Keratinocyte (primary cell): ENCODE measurements at regions not wholly inside any gene's neighbourhood (a gene's known extent, or its start where the extent isn't known, plus 50 kb on each side); places are given as distances from the start of the nearest gene placed in this dataset.

ENCODE experiments used
- DNase-seq: peaks from one replicate; pipeline ENCODE4 v3.0.0-alpha.2; 2011; ENCODE audit warnings: low read depth, missing footprints, low spot score
- FAIRE-seq: peaks from 2 replicates; lab custom pipeline; 2011; peaks lifted over from hg19 to GRCh38; lab: Jason Lieb, UNC
- H2AFZ ChIP-seq: 2 replicates; pipeline ENCODE4 v1.6.0; 2012; ENCODE audit warnings: low read length, control low read depth, inconsistent platforms; ENCODE audit not compliant: control insufficient read depth
- H3K27ac ChIP-seq: 2 replicates; pipeline ENCODE4 v1.5.1; 2011; ENCODE audit warnings: low read length; ENCODE audit not compliant: control insufficient read depth, insufficient read depth
- H3K27me3 ChIP-seq: 3 replicates; pipeline ENCODE4 v1.6.0; 2011; ENCODE audit warnings: low read length; ENCODE audit not compliant: control insufficient read depth, insufficient read depth; ENCODE audit errors: extremely low read depth
- H3K36me3 ChIP-seq, 2 experiments: 2 replicates in 1 of 2; 3 replicates in 1 of 2; pipeline ENCODE4 v1.5.1; 2011; ENCODE audit warnings: low read length in 2 of 2, mild to moderate bottlenecking in 1 of 2; ENCODE audit not compliant: control insufficient read depth in 2 of 2, insufficient read depth in 2 of 2; ENCODE audit errors: extremely low read depth in 1 of 2
- H3K4me1 ChIP-seq: 3 replicates; pipeline ENCODE4 v1.5.1; 2011; ENCODE audit warnings: low read length; ENCODE audit not compliant: control insufficient read depth, insufficient read depth; ENCODE audit errors: extremely low read depth
- H3K4me2 ChIP-seq: 3 replicates; pipeline ENCODE4 v1.6.0; 2011; ENCODE audit warnings: low read depth, low read length; ENCODE audit not compliant: control insufficient read depth, insufficient read depth; ENCODE audit errors: extremely low read depth
- H3K4me3 ChIP-seq, 3 experiments: fragments of 200-600 bp in 1 of 3; sonication (generic) in 1 of 3; 2 replicates in 2 of 3; 3 replicates in 1 of 3; pipeline ENCODE4 v1.5.1; 2011 to 2016; ENCODE audit warnings: low read length in 3 of 3, mild to moderate bottlenecking in 3 of 3, control low read depth in 2 of 3, inconsistent platforms in 1 of 3, low read depth in 1 of 3, mixed read lengths in 1 of 3, mixed run types in 1 of 3, moderate library complexity in 1 of 3; ENCODE audit not compliant: control insufficient read depth in 2 of 3, insufficient read depth in 2 of 3; ENCODE audit errors: extremely low read depth in 1 of 3
- H3K79me2 ChIP-seq: 2 replicates; pipeline ENCODE4 v1.6.0; 2012; ENCODE audit warnings: low read length; ENCODE audit not compliant: control insufficient read depth, insufficient read depth
- H3K9ac ChIP-seq: 3 replicates; pipeline ENCODE4 v1.6.0; 2011; ENCODE audit warnings: low read length; ENCODE audit not compliant: control insufficient read depth, insufficient read depth; ENCODE audit errors: extremely low read depth
- H3K9me1 ChIP-seq: 3 replicates; pipeline ENCODE4 v1.6.0; 2011; ENCODE audit warnings: low read length; ENCODE audit not compliant: control insufficient read depth, insufficient read depth; ENCODE audit errors: extremely low read depth
- H3K9me3 ChIP-seq: 2 replicates; pipeline ENCODE4 v1.5.1; 2012; ENCODE audit warnings: low read depth, low read length; ENCODE audit not compliant: control insufficient read depth
- H4K20me1 ChIP-seq: 3 replicates; pipeline ENCODE4 v1.6.0; 2011; ENCODE audit warnings: low read length; ENCODE audit not compliant: control insufficient read depth, insufficient read depth; ENCODE audit errors: extremely low read depth
- EZH2 ChIP-seq: IDR thresholded peaks from one replicate; pipeline ENCODE4 v1.6.1; 2012; ENCODE audit warnings: inconsistent platforms, mild to moderate bottlenecking, low read length, moderate library complexity
- dilution Hi-C: fragments of 300-500 bp; cut with MboI; formaldehyde crosslinking; loops from one replicate; pipeline ENCODE4 v1.7.0; 2020; ENCODE audit warnings: low sequenced_read_pairs; ENCODE audit not compliant: extremely low pct_ligation_motif_present
- TF ChIP-seq, protein P1 (sequence below), 3 experiments: IDR thresholded peaks in 1 of 3; conservative IDR thresholded peaks in 1 of 3; optimal IDR thresholded peaks in 1 of 3; 2 replicates in 2 of 3; 3 replicates in 1 of 3; pipeline versions ENCODE3 to v1.5.1; 2011; ENCODE audit warnings: low read length in 3 of 3, mild to moderate bottlenecking in 3 of 3, moderate library complexity in 2 of 3, control low read depth in 1 of 3, inconsistent platforms in 1 of 3; ENCODE audit not compliant: insufficient read depth in 2 of 3; ENCODE audit errors: extremely low read depth in 1 of 3

DNA sequence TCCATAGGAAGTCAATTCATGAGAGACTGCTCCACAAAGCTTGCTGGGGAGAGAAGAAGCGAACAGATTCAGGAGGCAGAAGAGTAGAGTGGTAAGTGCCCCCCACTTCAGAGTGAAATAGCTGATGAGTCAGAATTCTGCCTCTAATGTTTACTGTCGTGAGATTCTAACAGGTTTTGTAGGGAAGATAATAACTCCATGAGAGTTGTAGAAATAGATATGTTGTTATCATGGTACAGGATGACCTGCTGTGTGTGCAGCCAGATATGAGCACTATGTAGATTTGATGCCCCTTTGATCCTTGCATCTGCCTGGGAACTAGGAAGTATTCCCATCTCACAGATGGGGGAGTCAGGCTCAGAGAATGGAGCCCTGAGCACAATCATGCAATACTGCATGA is 502.4 kb upstream of the CDH11 start:
- H3K9ac ChIP-seq = no peak overlapping the region
- H3K9me1 ChIP-seq = no peaks in the 10 kb centered on the region
- H3K4me2 ChIP-seq = no peak overlapping the region
- FAIRE-seq (no peak), DNase-seq (no peak)
- H3K36me3 ChIP-seq = no peaks in the 10 kb centered on the region
- no peak for TF ChIP-seq EZH2
- TF ChIP-seq, protein P1, sequence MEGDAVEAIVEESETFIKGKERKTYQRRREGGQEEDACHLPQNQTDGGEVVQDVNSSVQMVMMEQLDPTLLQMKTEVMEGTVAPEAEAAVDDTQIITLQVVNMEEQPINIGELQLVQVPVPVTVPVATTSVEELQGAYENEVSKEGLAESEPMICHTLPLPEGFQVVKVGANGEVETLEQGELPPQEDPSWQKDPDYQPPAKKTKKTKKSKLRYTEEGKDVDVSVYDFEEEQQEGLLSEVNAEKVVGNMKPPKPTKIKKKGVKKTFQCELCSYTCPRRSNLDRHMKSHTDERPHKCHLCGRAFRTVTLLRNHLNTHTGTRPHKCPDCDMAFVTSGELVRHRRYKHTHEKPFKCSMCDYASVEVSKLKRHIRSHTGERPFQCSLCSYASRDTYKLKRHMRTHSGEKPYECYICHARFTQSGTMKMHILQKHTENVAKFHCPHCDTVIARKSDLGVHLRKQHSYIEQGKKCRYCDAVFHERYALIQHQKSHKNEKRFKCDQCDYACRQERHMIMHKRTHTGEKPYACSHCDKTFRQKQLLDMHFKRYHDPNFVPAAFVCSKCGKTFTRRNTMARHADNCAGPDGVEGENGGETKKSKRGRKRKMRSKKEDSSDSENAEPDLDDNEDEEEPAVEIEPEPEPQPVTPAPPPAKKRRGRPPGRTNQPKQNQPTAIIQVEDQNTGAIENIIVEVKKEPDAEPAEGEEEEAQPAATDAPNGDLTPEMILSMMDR (optimal IDR thresholded peaks at IDR 0.05 in 1 of 3, IDR thresholded peaks at IDR 0.05 in 1 of 3, conservative IDR thresholded peaks at IDR 0.05 in 1 of 3; ENCODE audit: extremely low read depth in 1 of 3, insufficient read depth in 2 of 3, low read length in 3 of 3) = no peak
- dilution Hi-C loops = no loop called here
- peaks cover 2% of the 10 kb centered on the region for H3K27me3 ChIP-seq
- H4K20me1 ChIP-seq = no peaks in the 10 kb centered on the region
- H3K79me2 ChIP-seq = no peaks in the 10 kb centered on the region
- no peak overlapping the region for H3K27ac ChIP-seq
- no peaks in the 10 kb centered on the region for H3K9me3 ChIP-seq
- H3K4me3 ChIP-seq = no peak overlapping the region
- no peaks in the 10 kb centered on the region for H3K4me1 ChIP-seq
- no peak overlapping the region for H2AFZ ChIP-seq

DNA sequence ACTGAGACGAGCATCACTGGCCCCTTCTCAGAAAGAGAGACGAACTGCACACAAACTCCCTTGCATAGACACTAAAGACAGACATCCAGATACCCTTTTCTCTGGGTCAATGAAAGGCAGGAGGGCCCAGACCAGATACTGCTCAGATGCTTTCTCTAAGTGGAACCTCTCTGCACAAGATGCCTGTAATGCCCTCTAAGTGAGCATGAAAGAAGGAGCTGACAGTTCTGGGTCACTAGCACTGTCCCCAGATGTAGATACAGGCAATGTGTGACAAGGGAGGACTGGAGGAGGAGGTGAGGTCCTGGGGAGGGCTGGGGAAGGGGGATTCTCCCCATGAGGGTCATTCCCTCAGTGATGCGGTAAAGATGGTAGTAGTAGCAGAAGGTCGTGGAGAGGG is 501.0 kb upstream of the CDH11 start:
- Histone ChIP-seq H3K27ac (no peak overlapping the region), H3K4me3 (no peak overlapping the region), H3K36me3 (no peaks in the 10 kb centered on the region), H2AFZ (no peak overlapping the region), H3K9me3 (no peaks in the 10 kb centered on the region), H3K4me1 (no peaks in the 10 kb centered on the region), H3K79me2 (no peaks in the 10 kb centered on the region), H3K27me3 (no peaks in the 10 kb centered on the region), H3K4me2 (no peak overlapping the region), H3K9ac (no peak overlapping the region), H4K20me1 (no peaks in the 10 kb centered on the region), H3K9me1 (no peaks in the 10 kb centered on the region)
- no peak for DNase-seq
- TF ChIP-seq, protein P1 (optimal IDR thresholded peaks at IDR 0.05 in 1 of 3, IDR thresholded peaks at IDR 0.05 in 1 of 3, conservative IDR thresholded peaks at IDR 0.05 in 1 of 3; ENCODE audit: extremely low read depth in 1 of 3, insufficient read depth in 2 of 3, low read length in 3 of 3) = no peak
- no peak for TF ChIP-seq EZH2
- no peak for FAIRE-seq
- dilution Hi-C loops = no loop called here
